ENCODE measurements at regions not wholly inside any gene's neighbourhood (a gene's known extent, or its start where the extent isn't known, plus 50 kb on each side); places are given as distances from the start of the nearest gene placed in this dataset.
"Not testable (repeated sequence)": the region's sequence is repeated elsewhere in the genome, so short reads cannot be mapped to it uniquely, and the experiment has no call there.

DNA sequence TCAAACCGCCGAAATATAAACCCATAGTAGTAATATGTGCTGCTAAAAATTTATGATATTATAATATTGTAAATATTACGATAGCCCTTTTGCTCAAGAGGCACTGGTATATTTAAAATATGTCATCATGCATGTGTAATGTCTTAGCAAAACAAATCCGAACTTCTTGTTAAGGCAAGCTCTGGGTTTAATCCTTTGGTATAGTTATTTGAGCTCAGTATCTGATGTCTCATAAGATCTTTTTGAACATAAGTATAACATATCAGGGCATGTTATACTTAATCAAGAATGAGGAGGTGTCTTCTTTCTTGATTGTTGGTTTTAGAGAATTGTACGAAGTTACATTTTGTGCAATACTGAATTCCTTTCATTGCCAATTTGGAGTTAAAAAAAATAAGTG, 154.1 kb upstream of the CBLB start:
- DNase-seq (ENCODE audit: low read depth): no peak

DNA sequence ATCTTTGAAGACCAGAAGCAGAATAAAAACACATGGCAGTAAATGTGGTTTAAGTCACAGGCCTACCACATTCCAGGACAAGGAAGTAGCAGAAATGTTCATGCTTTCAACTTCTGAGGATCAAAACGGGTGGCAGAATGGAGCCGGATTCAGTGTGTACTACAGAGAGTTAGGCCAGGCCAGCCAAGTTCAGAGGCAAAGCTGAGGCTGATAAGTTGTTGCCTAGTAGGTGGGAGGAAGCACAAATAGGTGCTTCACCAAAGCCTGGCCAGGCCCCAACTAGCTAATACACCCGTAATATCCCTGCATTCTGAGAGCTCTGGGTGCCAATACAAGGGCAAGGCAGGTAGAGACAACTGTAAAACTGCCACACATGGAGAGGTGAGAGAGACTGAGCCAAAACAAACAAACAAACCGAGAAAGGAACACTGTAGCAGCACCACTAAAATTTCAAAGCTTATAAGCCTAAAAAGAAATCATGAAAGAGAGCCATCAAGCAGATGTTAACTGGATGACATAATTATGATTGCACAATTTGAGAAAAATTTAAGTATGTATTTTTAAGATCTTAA, 156.4 kb upstream of the CBLB start:
- DNase-seq (ENCODE audit: low read depth): no peak

DNA sequence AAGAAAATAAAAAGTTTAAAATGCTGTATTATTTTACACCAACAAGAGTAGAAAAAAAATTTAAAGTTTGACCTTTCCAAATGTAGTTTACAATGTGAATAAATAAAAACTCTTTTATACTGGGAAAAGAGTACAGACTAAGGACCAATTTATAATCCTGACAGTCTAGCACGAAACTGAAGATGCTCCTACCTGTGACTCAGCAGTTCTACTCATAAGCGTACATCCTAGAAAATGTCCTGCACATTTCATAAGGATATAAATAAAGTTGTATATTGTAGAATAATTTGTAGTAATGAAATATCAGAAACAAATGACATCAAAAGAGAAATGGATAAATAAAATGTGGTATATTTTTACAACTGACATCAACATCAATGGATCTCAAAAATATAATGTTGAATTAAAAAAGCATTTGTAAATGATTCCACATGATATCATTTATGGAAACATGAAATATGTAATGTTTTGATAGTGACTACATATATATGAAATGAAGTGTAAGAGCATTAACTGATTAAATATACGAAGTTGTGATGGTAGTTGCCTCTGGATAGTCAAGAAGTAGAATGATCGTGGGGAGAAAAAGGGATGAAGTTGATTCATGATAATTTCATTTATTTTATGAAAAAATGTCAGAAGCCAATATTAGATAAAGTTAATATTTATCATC, 161.3 kb upstream of the CBLB start:
- DNase-seq (ENCODE audit: low read depth): no peak

DNA sequence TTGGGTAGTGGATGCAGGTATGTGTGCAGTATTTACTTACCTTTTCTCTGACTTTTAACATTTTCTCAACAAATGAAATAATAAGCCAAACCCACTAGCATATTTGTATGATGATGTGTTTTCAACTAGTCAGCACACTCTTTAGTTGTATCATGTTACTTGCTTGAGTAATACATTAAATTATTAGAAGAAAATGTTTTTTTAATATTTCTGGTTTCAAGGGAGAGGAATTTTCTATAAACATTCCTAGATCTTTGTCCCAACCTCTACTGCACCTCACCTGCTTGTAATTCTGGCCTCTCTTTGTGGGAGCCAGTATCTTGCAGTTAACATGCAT, 161.8 kb upstream of the CBLB start:
- DNase-seq (ENCODE audit: low read depth): no peak

DNA sequence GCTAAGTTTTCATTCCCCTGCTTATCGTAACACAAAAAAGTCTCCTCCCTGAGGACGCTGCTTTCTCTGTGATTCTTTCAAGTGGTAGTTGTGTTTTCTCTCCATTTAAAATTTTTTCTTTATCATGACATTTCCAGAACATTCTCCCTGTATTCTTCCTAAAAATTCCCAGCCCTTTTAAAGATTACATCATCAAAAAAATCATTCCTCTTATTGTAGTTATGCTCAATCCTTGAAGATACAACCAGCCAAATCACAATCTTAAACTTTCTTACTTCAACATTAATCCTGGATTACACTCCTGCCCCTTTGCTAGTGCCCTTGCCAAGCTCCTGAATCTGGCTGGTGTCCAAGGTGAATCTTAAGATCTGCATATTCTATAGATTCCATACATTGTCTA, 163.7 kb upstream of the CBLB start:
- no peak for DNase-seq (ENCODE audit: low read depth)

DNA sequence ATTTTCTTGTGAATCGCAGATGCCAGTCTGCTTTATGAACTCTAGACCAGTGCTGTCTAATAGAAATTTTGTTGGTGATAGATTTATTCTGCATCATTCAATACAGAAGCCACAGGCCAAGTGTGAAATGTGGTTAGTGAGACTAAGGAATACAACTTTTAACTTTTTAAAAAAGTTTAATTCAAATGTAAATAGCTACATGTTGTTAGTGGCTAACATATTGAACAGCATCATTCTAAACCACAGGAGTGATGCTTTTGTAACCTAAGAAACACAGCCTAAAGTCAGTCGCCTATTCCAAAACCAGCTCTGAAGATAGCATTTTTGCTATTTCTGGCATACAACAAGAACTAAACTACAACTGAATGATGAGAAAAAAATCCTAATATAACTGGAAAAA, 164.8 kb upstream of the CBLB start:
- no peak for DNase-seq (ENCODE audit: low read depth)

DNA sequence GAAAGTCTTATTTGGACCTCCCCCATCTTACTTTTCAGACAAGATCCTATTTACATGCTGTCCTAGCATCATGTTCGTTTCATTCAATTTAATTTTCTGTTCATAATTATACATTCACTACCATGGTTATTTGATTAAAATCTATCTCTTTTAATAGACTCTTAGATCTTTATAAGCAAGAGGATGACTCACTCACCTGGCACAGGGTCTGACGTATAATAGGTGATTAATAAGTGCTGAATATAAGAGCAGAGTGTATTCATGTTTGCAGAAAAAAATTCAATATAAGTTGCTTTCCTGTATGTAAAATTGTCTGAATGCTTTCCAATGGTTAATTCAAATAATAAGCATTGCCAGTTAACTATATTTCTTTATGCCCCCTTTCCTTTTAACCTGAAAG, 165.5 kb upstream of the CBLB start:
- DNase-seq (ENCODE audit: low read depth): no peak

DNA sequence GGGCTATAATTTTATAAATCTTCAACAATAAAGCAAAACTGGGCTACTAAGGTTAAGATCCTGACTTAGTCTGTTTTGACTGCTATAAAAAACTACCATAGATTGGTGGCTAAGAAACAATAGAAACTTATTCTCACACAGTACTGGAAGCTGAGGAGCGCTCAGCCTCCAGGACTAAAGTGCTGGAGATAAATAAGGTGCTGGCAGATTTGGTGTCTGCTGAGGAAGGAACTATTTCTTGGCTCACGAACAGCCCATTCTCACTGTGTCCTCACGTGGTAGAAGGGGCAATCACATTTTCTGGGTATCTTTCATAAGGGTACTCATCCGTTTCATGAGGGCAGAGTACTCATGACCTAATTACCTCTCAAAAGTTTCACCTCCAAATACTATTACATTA, 166.8 kb upstream of the CBLB start:
- DNase-seq (ENCODE audit: low read depth): no peak

DNA sequence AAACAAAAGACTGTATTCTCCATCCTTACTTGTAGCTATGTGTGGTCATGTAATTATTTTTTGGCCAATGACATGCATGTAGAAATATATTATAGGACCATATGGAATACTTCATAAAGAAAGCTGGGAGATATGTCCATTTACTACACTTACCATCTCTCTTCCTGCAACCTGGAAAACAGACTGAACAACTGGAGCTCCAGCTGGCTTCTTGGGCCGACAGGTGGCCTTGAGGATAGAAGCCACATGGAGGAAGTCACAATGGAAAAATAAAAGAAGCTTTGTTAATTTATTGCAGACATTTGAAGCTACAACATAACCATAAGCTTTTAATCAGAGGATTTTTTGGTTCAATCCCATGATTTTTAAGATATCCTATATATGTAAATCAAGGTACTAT, 167.9 kb upstream of the CBLB start:
- no peak for DNase-seq (ENCODE audit: low read depth)

DNA sequence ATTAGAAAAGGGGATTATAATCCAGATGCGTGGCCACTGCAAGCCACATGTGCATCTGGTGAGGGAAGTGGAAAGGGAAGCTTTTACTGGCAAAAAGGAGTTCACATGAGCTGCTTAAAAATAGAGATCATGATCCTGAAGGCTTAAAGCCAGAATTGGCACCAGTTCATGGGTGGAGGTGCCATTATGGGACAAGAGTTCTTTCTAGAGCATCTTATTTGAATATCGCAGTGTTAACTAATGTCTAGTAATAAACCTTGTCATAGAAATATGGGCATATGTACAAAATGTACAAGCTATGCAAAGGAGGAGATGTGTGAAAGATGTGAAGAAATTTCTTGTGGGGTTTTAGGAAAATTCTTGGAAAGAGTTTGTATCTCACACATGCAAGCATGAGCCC, 178.4 kb upstream of the CBLB start:
- DNase-seq (ENCODE audit: low read depth): no peak

DNA sequence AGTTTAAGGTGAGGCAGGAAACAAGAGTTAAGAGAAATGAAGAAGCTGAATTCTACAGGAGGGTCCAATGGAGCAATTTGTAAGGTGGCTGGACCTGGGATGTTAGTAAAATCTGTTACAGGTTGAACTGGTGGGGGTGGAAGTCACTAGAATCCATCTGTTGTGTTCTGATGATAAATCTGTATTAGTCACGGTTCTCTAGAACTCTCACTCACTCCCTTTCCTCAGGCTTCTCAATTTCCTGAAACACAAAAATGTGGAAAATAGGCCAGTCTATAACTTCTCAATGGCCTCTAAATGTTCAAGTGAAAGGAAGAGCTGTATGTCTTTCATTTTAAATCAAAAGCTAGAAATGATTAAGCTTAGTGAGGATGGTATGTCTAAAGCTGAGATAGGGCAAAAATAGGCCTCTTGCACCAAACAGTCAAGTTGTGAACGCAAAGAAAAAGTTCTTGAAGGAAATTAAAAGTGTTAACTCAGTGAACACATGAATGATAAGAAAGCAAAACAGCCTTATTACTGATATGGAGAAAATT, 180.2 kb upstream of the CBLB start:
- DNase-seq (ENCODE audit: low read depth): no peak

DNA sequence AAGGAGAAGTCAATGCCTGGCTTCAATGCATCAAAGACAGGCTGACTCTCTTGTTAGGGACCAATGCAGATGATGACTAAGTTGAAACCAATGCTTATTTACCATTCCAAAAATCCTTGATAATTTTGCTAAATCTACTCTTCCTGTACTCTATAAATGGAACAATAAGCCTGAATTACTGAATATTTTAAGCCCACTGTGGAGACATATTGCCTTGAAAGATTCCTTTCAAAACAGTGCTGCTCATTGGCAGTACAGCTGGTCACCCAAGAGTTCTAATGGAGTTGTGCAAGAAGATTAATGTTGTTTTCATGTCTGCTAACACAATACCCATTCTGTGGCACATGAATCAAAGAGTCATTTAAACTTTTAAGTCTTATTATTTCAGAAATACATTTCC, 181.0 kb upstream of the CBLB start:
- DNase-seq (ENCODE audit: low read depth): no peak

DNA sequence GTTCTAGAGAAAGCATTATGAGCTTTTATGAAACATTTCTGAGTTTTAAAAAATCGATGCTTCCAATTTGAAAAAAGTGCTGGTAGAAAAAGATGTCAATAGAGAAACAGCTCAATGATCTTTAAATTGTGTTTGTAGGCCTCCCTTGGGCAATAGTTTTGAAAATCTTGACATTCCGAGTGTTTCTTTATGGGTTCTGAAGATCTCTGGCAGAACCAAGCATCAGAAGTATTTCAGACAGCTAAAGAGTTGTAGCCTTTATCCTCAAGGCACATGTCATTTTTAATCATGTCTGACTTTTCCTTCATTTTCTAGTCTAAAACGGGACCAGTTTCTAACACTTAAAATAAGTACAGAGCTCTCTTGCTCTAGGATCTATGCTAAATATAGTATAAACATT, 188.1 kb upstream of the CBLB start:
- no peak for DNase-seq (ENCODE audit: low read depth)

DNA sequence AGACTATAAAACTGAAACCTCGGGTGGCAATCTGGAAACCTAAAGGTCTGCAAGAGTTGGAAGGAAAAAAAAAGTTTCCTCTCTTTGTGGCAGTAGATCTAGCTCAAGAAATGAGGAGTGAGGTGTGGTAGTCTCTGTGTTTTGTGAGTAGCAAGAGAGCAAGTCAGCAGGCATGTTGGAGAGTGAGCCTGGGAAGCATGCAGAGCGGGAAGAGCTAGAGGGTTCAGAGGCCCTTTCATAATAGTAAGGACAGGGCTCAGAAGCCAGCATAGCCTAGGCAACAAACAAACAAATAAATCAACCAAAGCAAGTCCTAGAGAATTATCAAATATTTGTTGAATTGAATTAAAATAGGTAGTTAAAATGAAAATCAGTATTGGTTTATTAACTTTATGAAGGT, 189.7 kb upstream of the CBLB start:
- no peak for DNase-seq (ENCODE audit: low read depth)

DNA sequence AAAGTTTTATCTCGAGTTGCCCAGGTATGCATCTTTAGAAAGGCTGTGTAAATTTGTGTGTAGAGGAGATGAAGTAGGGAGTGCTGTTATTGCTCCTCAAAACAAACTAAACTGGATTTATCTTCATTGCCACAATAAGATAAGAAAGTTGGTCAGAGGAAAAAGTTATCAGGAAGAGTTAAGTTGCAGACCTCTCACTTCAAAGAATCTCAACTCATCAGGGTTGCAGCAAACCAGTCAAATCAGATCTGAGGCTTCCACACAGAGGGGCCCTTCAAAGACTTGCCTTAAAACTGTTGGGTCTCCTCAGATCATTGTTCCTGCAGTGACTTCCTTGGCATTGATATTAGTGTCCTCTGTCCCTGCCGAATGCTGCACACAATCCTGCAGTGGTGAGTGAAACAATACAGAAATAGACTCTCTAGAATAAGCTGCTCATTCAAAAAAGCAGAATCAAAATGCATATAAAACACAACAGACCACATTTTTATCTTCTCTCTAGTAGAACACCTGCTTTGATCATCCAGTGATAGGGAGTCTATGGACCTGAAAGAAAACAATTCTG, 191.2 kb upstream of the CBLB start:
- no peak for DNase-seq (ENCODE audit: low read depth)

DNA sequence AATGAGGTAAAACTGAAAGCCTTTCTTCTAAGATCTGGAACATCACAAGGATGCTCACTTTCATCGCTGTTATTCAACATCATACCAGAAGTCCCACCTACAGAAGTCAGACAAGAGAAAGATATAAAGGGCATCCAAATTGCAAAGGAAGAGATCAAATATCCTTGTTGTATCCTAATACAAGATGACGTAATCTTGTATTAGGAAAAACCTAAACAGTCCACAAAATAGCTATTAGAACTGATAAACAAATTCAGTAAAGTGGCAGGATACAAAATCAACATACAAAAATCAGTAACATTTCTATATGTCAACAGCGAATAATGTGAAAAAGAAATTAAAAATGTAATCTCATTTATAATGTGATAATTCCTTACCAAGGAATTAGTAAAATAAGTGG, 195.1 kb upstream of the CBLB start:
- DNase-seq (ENCODE audit: low read depth): no peak

DNA sequence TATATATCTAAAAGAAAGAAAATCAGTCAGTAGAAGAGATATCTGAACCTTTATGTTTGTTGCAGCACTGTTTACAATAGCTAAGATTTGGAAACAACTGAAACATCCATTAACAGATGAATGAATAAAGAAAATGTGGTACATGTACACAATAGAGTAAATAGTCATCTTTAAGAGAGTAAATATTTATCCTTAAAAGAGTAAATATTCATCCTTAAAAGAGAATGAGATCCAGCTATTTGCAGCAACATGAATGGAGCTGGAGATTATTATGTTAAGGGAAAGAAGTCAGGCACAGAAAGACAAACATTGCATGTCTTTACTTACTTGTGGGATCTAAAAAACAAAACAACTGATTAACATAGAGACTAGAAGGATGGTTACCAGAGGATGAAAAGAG, 197.0 kb upstream of the CBLB start:
- DNase-seq (ENCODE audit: low read depth): no peak

DNA sequence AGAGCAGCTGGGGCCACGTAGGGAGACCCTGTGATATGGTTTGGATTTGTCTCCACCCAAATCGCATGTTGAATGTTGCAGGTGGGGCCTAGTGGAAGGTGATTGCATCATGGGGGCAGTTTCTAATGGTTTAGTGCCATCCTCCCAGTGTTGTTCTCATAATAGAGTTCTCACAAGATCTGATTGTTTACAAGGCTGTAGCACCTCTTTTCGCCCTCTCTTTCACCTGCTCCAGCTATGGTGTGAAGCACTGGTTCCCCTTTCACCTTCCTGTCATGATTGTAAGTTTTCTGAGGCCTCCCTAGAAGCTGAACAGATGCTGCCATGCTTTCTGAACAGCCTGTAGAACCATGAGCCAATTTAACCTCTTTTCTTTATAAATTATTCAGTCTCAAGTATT, 198.9 kb upstream of the CBLB start:
- DNase-seq (ENCODE audit: low read depth): no peak

DNA sequence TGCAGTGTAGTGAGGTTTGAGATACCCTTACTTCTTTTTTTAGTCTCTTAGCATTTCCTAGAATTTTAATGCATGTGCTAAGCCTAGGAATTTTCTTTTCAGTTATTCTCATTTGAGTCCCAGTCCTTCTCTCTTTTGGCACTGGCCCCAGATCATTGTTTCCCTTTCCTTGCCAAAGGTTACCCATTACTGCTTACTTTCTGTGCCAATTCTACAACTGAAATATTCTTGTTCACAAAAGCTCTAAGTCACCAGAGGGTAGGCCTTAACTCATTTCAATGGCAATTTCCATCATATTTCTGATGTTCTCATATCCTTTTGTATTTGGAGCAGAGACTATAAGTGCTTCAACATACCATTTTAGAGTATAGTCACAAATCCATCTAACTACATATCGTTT, 199.6 kb upstream of the CBLB start:
- DNase-seq (ENCODE audit: low read depth): no peak

DNA sequence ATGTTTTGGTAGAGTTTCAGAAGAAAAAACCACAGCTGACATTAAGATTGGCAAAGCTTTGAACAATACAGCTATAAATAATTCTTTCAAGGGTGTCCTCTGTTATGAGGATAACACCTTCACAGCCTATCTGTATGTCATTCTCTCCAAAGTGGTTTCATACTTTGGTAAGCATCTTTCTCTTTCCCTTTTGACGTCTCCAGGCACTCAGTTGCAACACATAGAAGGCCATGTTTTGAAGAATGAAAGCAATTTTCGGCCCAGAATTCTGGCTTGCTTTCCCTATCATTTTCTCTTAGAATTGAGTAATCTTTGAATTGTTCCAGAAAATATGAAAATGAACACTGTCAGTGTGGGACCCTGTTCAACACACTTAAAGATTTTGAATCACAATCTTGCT, 200.0 kb upstream of the CBLB start:
- no peak for DNase-seq (ENCODE audit: low read depth)

DNA sequence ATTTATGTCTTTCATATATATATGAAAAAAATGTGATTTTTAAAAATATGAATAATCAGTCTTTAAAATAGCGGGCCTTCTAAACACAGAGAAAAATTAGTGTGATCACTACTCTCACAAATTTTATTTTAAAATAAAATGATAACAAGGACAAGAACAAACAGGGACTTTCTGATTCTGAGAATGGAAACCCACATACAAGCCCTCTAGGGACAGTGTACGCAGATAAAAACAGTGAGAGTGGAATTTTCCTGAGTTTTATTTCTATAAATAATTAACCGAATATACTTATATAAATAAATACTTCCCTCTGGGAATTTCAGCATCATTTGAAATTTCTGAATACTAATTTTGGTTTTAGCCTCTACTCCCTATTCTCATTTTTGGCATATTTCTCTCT, 201.4 kb upstream of the CBLB start:
- DNase-seq (ENCODE audit: low read depth): no peak

DNA sequence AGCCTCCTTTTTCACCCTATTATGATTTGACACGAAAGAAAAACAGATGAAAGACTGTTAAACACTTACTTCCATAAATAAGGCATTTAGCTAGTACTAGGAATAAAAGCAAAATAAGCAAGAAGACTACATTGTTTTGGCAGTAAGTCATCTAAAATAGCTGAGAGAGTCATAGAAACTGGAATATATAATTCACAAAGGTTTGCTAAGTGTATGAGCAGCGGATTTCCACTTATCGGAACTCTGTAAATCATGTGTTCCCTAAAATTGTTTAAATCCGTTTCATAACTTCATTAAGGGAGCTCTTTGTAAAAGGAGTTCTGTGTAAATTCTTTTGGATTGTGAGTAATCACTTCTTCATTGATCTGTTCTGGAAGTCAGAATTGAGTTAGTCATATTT, 202.5 kb upstream of the CBLB start:
- DNase-seq (ENCODE audit: low read depth): no peak

DNA sequence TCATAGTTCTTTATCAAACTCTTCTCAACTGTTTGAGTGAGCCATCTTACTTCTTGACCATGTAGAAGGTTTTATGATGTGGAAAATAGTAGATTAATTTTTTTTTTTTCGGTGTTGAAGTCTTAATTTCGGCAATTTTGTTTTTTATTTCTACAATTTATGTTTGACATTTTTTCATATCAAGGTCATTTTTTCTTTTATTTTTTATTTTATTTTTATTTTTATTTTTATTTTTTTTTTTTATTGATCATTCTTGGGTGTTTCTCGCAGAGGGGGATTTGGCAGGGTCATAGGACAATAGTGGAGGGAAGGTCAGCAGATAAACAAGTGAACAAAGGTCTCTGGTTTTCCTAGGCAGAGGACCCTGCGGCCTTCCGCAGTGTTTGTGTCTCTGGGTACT, 203.8 kb upstream of the CBLB start:
- not testable (repeated sequence) for DNase-seq (ENCODE audit: low read depth)

DNA sequence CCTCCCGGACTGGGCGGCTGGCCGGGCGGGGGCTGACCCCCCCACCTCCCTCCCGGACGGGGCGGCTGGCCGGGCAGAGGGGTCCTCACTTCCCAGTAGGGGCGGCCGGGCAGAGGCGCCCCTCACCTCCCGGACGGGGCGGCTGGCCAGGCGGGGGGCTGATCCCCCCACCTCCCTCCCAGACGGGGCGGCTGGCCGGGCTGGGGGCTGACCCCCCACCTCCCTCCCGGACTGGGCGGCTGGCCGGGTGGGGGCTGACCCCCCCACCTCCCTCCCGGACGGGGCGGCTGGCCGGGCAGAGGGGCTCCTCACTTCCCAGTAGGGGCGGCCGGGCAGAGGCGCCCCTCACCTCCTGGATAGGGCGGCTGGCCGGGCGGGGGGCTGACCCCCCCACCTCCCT, 205.0 kb upstream of the CBLB start:
- not testable (repeated sequence) for DNase-seq (ENCODE audit: low read depth)

Data from stimulated activated CD8-positive, alpha-beta memory T cell treated with anti-CD3 and anti-CD28 coated beads, Interleukin-4, amount 100 ng/mL, for 24 hours (primary cell).